Breast epithelium (tissue), 4 donors: ENCODE measurements at regions not wholly inside any gene's neighbourhood (a gene's known extent, or its start where the extent isn't known, plus 50 kb on each side); places are given as distances from the start of the nearest gene placed in this dataset.

Experiments used
- DNase-seq, 2 donors: peaks; one replicate each; pipeline ENCODE4 v3.0.0-alpha.2; 2019; ENCODE audit warnings: low spot score in 2 of 2
- H3K27ac ChIP-seq, 2 donors: fragments of 200-600 bp; sonication (generic) in 1 of 2; one replicate each; pipeline ENCODE4 v1.5.1; 2016 to 2019; ENCODE audit warnings: mild to moderate bottlenecking in 1 of 2
- H3K27me3 ChIP-seq, 2 donors: fragments of 200-600 bp; sonication (generic) in 1 of 2; one replicate each; pipeline versions ENCODE4 v1.5.1 to v1.6.0; 2017 to 2019; ENCODE audit warnings: control low read depth in 1 of 2, mild to moderate bottlenecking in 1 of 2
- H3K36me3 ChIP-seq: fragments of 200-600 bp; one replicate; pipeline ENCODE4 v1.5.1; 2019
- H3K4me1 ChIP-seq, 2 donors: fragments of 200-600 bp; sonication (generic); one replicate each; pipeline ENCODE4 v1.5.1; 2016 to 2019; ENCODE audit warnings: control low read depth in 1 of 2
- H3K4me3 ChIP-seq, 3 donors: fragments of 200-600 bp; sonication (generic); 1 replicate in 2 of 3; 2 replicates in 1 of 3; pipeline ENCODE4 v1.5.1; 2016 to 2019; ENCODE audit warnings: mild to moderate bottlenecking in 3 of 3, moderate library complexity in 2 of 3
- H3K9me3 ChIP-seq, 2 donors: fragments of 200-600 bp; sonication (generic) in 1 of 2; one replicate each; pipeline ENCODE4 v1.5.1; 2016 to 2019; ENCODE audit warnings: control low read depth in 1 of 2
- CTCF ChIP-seq, 3 donors: fragments of 450-650 bp; IDR thresholded peaks; one replicate each; pipeline ENCODE4 v1.5.1; 2016 to 2017; ENCODE audit warnings: antibody characterized with exemption in 3 of 3, mild to moderate bottlenecking in 3 of 3, moderate library complexity in 3 of 3
- POLR2A ChIP-seq: fragments of 450-650 bp; IDR thresholded peaks from one replicate; pipeline ENCODE4 v1.6.1; 2016; ENCODE audit warnings: antibody characterized with exemption, mild to moderate bottlenecking, moderate library complexity
- POLR2AphosphoS5 ChIP-seq, 3 donors: sonication (generic); formaldehyde crosslinking; IDR thresholded peaks; one replicate each; pipeline ENCODE4 v1.6.1; 2017; ENCODE audit warnings: antibody characterized with exemption in 3 of 3
- intact Hi-C: fragments of 100-400 bp; cut with DNase I; formaldehyde crosslinking; loops from one replicate; pipeline ENCODE4 v1.15.1; 2023; ENCODE audit warnings: low total_unique reads

DNA sequence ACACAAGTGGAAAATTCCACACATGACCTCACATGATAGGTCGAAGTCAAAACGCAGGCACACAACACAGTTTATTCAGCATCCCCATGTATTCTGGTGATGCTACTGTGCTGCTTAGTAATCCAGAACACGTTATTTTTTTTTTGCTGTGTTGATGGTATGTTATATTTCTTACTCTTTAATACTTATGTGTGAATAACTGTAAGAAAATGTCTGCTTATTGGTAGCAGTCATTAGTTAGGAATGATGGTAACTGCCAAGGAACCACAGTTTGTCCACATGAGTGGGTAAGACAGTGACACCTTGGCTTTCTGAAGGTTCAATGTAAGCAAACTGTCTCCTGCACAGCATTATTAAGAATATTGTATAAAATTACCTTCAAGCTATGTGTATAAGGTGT is 107.7 kb upstream of the DAPK1 start:
- intact Hi-C loops = no loop called here
- no peak for DNase-seq
- TF ChIP-seq POLR2A (no peak), POLR2AphosphoS5 (IDR thresholded peaks at IDR 0.05) (no peak), CTCF (IDR thresholded peaks at IDR 0.05) (no peak)

GRCh38 chr9:87390361-87390760 is 107.3 kb upstream of the DAPK1 start:
- no peak overlapping the region for H3K27ac ChIP-seq
- no peak overlapping the region for H3K4me3 ChIP-seq
- no peak for DNase-seq
- H3K36me3 ChIP-seq = no peaks in the 10 kb centered on the region
- H3K27me3 ChIP-seq = no peaks in the 10 kb centered on the region
- TF ChIP-seq POLR2AphosphoS5 (IDR thresholded peaks at IDR 0.05) = no peak
- no peak for TF ChIP-seq CTCF (IDR thresholded peaks at IDR 0.05)
- no peak for TF ChIP-seq POLR2A
- intact Hi-C loops = no loop called here
- H3K9me3 ChIP-seq = peaks cover 0 to 4% of the 10 kb centered on the region in 2 donors
- H3K4me1 ChIP-seq = no peaks in the 10 kb centered on the region

More for the DNA sequence above, 107.7 kb upstream of the DAPK1 start:
- Histone ChIP-seq H3K4me3 (no peak overlapping the region), H3K27ac (no peak overlapping the region), H3K4me1 (no peaks in the 10 kb centered on the region), H3K27me3 (no peaks in the 10 kb centered on the region), H3K36me3 (no peaks in the 10 kb centered on the region), H3K9me3 (peaks cover 0 to 4% of the 10 kb centered on the region in 2 donors)

DNA sequence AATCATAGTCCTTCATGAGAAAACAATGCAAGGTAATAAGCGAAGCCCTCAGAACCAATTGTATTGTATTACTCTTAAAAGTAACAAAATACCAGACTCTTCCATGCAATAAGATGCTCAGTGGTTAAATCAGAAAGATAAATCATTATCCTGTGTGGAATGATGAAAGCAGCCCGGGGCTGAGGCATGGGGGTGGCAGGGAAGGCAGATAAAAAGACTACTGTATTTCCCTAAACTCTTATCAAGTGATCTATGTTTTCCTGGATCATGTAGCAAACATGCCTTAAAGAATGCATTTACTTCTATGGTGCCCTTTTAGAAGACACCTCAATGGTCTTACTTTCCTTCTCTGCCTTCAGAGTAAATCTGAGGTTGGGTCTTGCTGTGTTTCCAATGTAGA is 105.6 kb upstream of the DAPK1 start:
- Histone ChIP-seq H3K36me3 (no peaks in the 10 kb centered on the region), H3K27me3 (no peaks in the 10 kb centered on the region), H3K9me3 (peaks cover 0 to 4% of the 10 kb centered on the region in 2 donors), H3K4me3 (no peak overlapping the region), H3K4me1 (no peaks in the 10 kb centered on the region), H3K27ac (no peak overlapping the region)
- no peak for DNase-seq
- intact Hi-C loops = no loop called here
- TF ChIP-seq CTCF (IDR thresholded peaks at IDR 0.05) (no peak), POLR2A (no peak), POLR2AphosphoS5 (IDR thresholded peaks at IDR 0.05) (no peak)

DNA sequence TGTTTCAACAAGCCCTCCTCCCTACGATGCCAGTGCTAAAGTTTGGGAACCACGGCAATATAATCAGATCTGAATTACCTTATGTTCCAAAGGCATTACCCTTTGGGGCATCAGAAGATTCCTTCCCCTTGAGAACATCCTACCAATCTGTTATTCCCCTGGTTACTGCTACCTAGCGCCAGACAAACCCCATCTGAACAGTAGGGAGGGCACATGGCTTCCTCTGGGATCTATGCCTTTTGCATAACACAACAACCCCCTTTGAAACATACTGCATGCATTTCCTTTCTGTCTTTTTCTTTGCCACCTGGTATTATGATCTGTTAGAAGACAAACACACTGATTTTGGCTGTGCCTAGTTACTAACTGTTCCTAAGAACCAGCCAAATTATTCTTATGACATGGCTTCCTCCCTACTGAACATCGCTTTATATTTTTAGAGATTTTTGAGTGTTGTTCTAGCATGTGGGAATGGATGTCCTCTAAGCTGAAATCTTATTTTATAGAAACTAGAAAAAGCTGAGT is 103.9 kb upstream of the DAPK1 start:
- Histone ChIP-seq H3K4me3 (no peak overlapping the region), H3K4me1 (no peaks in the 10 kb centered on the region), H3K36me3 (no peaks in the 10 kb centered on the region), H3K27ac (no peak overlapping the region), H3K9me3 (peaks cover 0 to 4% of the 10 kb centered on the region in 2 donors), H3K27me3 (no peaks in the 10 kb centered on the region)
- no peak for DNase-seq
- intact Hi-C loops = no loop called here
- TF ChIP-seq CTCF (IDR thresholded peaks at IDR 0.05) = no peak
- no peak for TF ChIP-seq POLR2A
- TF ChIP-seq POLR2AphosphoS5 (IDR thresholded peaks at IDR 0.05) = no peak

- TF ChIP-seq POLR2A (no peak), POLR2AphosphoS5 (IDR thresholded peaks at IDR 0.05) (no peak), CTCF (IDR thresholded peaks at IDR 0.05) (no peak)
- Histone ChIP-seq H3K4me1 (no peaks in the 10 kb centered on the region), H3K27ac (no peak overlapping the region), H3K4me3 (no peak overlapping the region), H3K27me3 (no peaks in the 10 kb centered on the region), H3K9me3 (peaks cover 0 to 4% of the 10 kb centered on the region in 2 donors), H3K36me3 (no peaks in the 10 kb centered on the region)
- intact Hi-C loops = no loop called here
- DNase-seq = no peak
Measured at GRCh38 chr9:87395804-87396479, 101.7 kb upstream of the DAPK1 start.
